Panc1 (cell line): ENCODE measurements at regions not wholly inside any gene's neighbourhood (a gene's known extent, or its start where the extent isn't known, plus 50 kb on each side); places are given as distances from the start of the nearest gene placed in this dataset.

Experiments used
- ATAC-seq: fragments of 200-7000 bp; cut with Tn5 transposase; 2 replicates; pipeline ENCODE4 v1.9.1; 2020; ENCODE audit warnings: mild to moderate bottlenecking, moderate library complexity
- BruUV-seq: library from RNA; stranded (reverse); fragments of 400-500 nt; replicated peaks from 2 replicates; lab custom pipeline; 2021; lab: Mats Ljungman, UMichigan
- CTCF ChIA-PET: fragments of 300-600 bp; sonication (Branson Sonifier 250); formaldehyde crosslinking; loops from one replicate; lab custom pipeline; 2022; ENCODE audit warnings: antibody characterized with exemption; lab: Charles Lee
- POLR2A ChIA-PET: fragments of 300-600 bp; sonication (Branson Sonifier 250); formaldehyde crosslinking; loops from one replicate; lab custom pipeline; 2022; ENCODE audit warnings: antibody characterized with exemption; lab: Charles Lee
- DNase-seq: peaks from one replicate; pipeline ENCODE4 v3.0.0-alpha.2; 2010; ENCODE audit warnings: low read depth, low spot score
- H3K27ac ChIP-seq: 2 replicates; pipeline ENCODE4 v1.5.1; 2011; ENCODE audit warnings: mild to moderate bottlenecking, low read length, inconsistent platforms
- H3K27me3 ChIP-seq: fragments of 200-500 bp; sonication (Bioruptor generic); 2 replicates; pipeline ENCODE4 v1.6.0; 2014; ENCODE audit warnings: low read length, inconsistent platforms; ENCODE audit not compliant: control insufficient read depth, insufficient read depth
- H3K36me3 ChIP-seq: fragments of 200-500 bp; sonication (Bioruptor generic); 2 replicates; pipeline ENCODE4 v1.5.1; 2014; ENCODE audit warnings: inconsistent platforms, mild to moderate bottlenecking, low read length, moderate library complexity; ENCODE audit not compliant: control insufficient read depth, insufficient read depth
- H3K4me1 ChIP-seq: 2 replicates; pipeline ENCODE4 v1.5.1; 2011; ENCODE audit warnings: inconsistent platforms, mild to moderate bottlenecking, low read length, moderate library complexity; ENCODE audit not compliant: control insufficient read depth, insufficient read depth
- H3K4me3 ChIP-seq, 2 experiments: 2 replicates each; pipeline ENCODE4 v1.5.1; 2011 to 2012; ENCODE audit warnings: low read depth in 2 of 2, low read length in 2 of 2, mild to moderate bottlenecking in 2 of 2, inconsistent platforms in 1 of 2, moderate library complexity in 1 of 2
- H3K9me3 ChIP-seq: fragments of 200-500 bp; sonication (Bioruptor generic); 2 replicates; pipeline ENCODE4 v1.5.1; 2014; ENCODE audit warnings: low read depth, mild to moderate bottlenecking, inconsistent platforms, low read length, moderate library complexity; ENCODE audit not compliant: control insufficient read depth, insufficient read depth
- POLR2AphosphoS5 ChIP-seq: IDR thresholded peaks from 2 replicates; pipeline ENCODE4 v1.6.1; 2012; ENCODE audit warnings: mild to moderate bottlenecking, low read depth, low read length, moderate library complexity
- SIN3A ChIP-seq: IDR thresholded peaks from 2 replicates; pipeline ENCODE4 v1.6.1; 2012; ENCODE audit warnings: low read depth, mild to moderate bottlenecking, low read length, moderate library complexity, borderline replicate concordance; ENCODE audit not compliant: insufficient read depth
- TCF7L2 ChIP-seq: IDR thresholded peaks from 2 replicates; pipeline ENCODE4 v1.6.1; 2011; ENCODE audit warnings: mild to moderate bottlenecking, low read depth, low read length, inconsistent platforms
- in situ Hi-C: cut with HindIII; loops from 2 replicates; pipeline ENCODE4 v1.10.0; 2016; ENCODE audit warnings: low sequenced_read_pairs, low pct_unique_long_range_greater_than_20kb
- intact Hi-C: fragments of 100-400 bp; cut with micrococcal nuclease; formaldehyde crosslinking; loops from one replicate; pipeline ENCODE4 v1.10.0; 2022; ENCODE audit not compliant: unreplicated experiment
- TF ChIP-seq, protein P1 (sequence below): fragments of 450-650 bp; IDR thresholded peaks from 2 replicates; pipeline ENCODE4 v1.5.1; 2017; ENCODE audit warnings: mild to moderate bottlenecking
- TF ChIP-seq, protein P2 (sequence below), 2 experiments: IDR thresholded peaks; 2 replicates each; pipeline ENCODE4 v1.6.1; 2011 to 2012; ENCODE audit warnings: low read depth in 2 of 2, control low read depth in 1 of 2, low read length in 1 of 2, mild to moderate bottlenecking in 1 of 2, moderate library complexity in 1 of 2; ENCODE audit not compliant: insufficient read depth in 1 of 2

DNA sequence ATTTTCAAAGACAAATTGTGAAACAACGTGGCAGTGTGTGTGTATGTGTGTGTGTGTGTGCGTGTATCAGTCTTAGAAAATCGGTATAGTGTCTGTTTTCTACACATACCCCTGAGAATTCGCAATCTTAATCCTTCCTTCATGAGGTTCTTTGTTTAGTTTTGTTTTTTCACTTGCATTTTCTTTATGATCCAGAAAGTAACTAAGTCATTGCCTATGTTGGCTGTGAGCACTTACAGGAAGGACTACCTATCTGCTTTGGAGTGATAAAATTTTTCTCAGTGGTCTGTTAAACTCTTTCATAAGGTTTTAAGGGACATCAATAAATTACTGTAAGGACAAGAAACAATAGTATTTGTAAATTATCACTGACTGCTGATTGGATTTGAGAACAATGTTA, 1587.1 kb downstream of the PCDH9 start:
- Histone ChIP-seq H3K36me3 (no peaks in the 10 kb centered on the region), H3K4me1 (no peaks in the 10 kb centered on the region; the same call in 1 of the 2 replicates), H3K27me3 (no peaks in the 10 kb centered on the region), H3K9me3 (no peaks in the 10 kb centered on the region), H3K4me3 (no peak overlapping the region), H3K27ac (peak overlapping the region; percentile 23; the same call in 1 of the 2 replicates)
- TF ChIP-seq TCF7L2 (no peak), SIN3A (no peak), POLR2AphosphoS5 (no peak)
- TF ChIP-seq, protein P1, sequence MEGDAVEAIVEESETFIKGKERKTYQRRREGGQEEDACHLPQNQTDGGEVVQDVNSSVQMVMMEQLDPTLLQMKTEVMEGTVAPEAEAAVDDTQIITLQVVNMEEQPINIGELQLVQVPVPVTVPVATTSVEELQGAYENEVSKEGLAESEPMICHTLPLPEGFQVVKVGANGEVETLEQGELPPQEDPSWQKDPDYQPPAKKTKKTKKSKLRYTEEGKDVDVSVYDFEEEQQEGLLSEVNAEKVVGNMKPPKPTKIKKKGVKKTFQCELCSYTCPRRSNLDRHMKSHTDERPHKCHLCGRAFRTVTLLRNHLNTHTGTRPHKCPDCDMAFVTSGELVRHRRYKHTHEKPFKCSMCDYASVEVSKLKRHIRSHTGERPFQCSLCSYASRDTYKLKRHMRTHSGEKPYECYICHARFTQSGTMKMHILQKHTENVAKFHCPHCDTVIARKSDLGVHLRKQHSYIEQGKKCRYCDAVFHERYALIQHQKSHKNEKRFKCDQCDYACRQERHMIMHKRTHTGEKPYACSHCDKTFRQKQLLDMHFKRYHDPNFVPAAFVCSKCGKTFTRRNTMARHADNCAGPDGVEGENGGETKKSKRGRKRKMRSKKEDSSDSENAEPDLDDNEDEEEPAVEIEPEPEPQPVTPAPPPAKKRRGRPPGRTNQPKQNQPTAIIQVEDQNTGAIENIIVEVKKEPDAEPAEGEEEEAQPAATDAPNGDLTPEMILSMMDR, result no peak
- TF ChIP-seq, protein P2, sequence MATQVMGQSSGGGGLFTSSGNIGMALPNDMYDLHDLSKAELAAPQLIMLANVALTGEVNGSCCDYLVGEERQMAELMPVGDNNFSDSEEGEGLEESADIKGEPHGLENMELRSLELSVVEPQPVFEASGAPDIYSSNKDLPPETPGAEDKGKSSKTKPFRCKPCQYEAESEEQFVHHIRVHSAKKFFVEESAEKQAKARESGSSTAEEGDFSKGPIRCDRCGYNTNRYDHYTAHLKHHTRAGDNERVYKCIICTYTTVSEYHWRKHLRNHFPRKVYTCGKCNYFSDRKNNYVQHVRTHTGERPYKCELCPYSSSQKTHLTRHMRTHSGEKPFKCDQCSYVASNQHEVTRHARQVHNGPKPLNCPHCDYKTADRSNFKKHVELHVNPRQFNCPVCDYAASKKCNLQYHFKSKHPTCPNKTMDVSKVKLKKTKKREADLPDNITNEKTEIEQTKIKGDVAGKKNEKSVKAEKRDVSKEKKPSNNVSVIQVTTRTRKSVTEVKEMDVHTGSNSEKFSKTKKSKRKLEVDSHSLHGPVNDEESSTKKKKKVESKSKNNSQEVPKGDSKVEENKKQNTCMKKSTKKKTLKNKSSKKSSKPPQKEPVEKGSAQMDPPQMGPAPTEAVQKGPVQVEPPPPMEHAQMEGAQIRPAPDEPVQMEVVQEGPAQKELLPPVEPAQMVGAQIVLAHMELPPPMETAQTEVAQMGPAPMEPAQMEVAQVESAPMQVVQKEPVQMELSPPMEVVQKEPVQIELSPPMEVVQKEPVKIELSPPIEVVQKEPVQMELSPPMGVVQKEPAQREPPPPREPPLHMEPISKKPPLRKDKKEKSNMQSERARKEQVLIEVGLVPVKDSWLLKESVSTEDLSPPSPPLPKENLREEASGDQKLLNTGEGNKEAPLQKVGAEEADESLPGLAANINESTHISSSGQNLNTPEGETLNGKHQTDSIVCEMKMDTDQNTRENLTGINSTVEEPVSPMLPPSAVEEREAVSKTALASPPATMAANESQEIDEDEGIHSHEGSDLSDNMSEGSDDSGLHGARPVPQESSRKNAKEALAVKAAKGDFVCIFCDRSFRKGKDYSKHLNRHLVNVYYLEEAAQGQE (IDR thresholded peaks at IDR 0.05; ENCODE audit: insufficient read depth in 1 of 2, low read depth in 2 of 2, low read length in 1 of 2), result no peak
- no TSS peak for BruUV-seq
- intact Hi-C loops (no loop called here), in situ Hi-C loops (no loop called here)
- POLR2A ChIA-PET, result no interaction called here
- DNase-seq, result no peak
- ATAC-seq, result no peak
- CTCF ChIA-PET, result no interaction called here

DNA sequence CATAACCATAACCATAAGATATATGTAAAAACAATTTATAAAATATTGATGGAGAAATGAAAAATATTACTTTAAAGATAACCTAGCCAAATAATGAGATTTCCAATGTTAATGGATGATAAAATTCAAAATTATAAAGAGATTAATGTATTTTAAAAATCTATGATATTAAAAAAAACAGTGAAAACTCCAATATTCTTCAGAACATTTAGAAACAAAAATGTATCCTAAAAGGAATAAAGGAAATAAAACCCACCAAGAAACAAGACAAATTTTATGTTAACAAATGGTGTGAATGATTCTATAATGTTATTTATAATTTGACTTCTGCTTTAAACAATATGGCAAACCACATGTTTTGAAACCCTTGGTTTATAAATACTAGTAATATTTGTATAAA, 1587.8 kb downstream of the PCDH9 start:
- H3K4me1 ChIP-seq, result no peaks in the 10 kb centered on the region; the same call in 1 of the 2 replicates
- ChIA-PET POLR2A (interaction anchor here (0.6 kb wide), 2 partner anchors 22 to 63 kb away, joined by 3 to 4 read pairs; no protein-coding TSS in a partner anchor), CTCF (no interaction called here)
- intact Hi-C loops (no loop called here), in situ Hi-C loops (no loop called here)
- ATAC-seq, result no peak
- no peak overlapping the region for H3K27ac ChIP-seq
- no peaks in the 10 kb centered on the region for H3K36me3 ChIP-seq
- no peak for DNase-seq
- no TSS peak for BruUV-seq
- TF ChIP-seq, protein P2 (IDR thresholded peaks at IDR 0.05; ENCODE audit: insufficient read depth in 1 of 2, low read depth in 2 of 2, low read length in 1 of 2), result no peak
- TF ChIP-seq POLR2AphosphoS5, result no peak
- TF ChIP-seq TCF7L2, result no peak
- H3K9me3 ChIP-seq, result no peaks in the 10 kb centered on the region
- no peaks in the 10 kb centered on the region for H3K27me3 ChIP-seq
- H3K4me3 ChIP-seq, result no peak overlapping the region
